DMS53 (cell line): ENCODE measurements at regions not wholly inside any gene's neighbourhood (a gene's known extent, or its start where the extent isn't known, plus 50 kb on each side); places are given as distances from the start of the nearest gene placed in this dataset.

Experiments used
- DNase-seq: peaks from one replicate; lab custom pipeline; 2025; lab: John Stamatoyannopoulos, UW

DNA sequence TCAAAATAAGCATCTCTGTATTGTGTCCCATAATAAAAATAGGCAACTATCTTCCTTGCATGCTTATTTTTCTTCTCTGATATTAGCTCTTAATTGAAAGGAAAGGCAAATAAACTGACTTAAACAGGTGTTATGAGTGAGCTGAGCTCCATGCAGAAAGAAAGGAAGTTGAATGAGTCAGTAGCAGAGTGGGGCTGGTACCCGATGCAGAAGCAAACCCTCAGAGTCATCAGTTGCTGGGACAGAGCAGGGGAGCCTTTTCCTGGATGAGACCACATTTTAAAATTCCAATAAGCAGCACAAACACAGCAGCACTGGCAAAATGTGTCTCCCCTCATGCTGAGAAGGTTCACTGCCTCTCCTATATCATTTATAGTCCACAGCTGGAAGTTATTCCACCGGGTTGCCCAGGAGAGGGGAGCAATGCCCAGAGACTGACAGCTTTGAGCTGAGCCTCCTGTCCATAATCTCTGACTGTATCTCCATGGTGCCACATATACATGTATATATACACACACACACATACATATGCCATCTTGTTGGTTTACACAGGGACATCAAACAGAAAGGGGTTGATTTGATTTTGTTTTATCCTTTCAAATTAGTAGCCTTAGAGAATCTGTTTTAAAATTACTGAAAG, 274.3 kb upstream of the PPARGC1A start:
- DNase-seq = peak; percentile 31

GRCh38 chr4:24163314-24163713, 273.5 kb upstream of the PPARGC1A start:
- DNase-seq = no peak

- peak; percentile 36 for DNase-seq
Measured at GRCh38 chr4:24160358-24160757, 270.5 kb upstream of the PPARGC1A start.

DNA sequence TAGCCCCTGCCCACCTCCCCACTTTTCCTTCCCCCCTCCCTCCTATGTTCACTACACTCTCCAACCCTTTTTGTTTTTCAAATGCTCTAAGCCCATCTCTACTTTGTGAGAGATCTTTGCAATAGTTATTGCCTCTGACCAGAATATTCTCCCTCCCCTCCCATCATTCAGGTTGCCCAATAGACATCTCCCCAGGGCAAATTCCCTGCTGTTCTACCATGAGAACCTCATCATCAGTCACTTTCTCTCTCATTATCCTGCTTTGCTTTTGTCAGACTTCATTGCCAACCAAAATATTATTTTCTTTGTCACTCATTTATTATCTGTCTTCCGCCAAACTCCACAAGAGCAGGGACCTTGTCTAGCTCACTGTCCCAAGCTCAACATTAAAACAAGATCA, 268.2 kb upstream of the PPARGC1A start:
- DNase-seq = no peak

DNA sequence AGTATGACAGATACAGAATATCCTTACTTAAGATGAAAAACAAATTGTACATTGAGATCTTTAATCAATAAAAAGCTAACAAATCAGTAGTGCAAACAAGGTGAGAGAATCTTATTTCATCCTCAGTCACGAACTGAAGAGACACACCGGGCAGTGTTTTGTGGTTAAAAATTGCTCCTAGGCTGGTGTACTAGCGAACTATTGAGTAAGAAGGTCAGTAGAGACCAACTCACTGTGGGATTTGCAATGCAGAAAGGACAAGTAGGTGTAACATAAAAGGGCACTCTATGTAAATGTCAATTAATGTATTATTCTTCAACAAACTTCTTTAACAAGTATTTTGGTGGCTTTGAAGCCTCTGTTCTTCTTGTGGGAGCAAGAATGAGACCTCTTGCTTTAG, 260.2 kb upstream of the PPARGC1A start:
- no peak for DNase-seq

- DNase-seq = no peak
Measured at GRCh38 chr4:24146127-24146526, 256.3 kb upstream of the PPARGC1A start.

DNA sequence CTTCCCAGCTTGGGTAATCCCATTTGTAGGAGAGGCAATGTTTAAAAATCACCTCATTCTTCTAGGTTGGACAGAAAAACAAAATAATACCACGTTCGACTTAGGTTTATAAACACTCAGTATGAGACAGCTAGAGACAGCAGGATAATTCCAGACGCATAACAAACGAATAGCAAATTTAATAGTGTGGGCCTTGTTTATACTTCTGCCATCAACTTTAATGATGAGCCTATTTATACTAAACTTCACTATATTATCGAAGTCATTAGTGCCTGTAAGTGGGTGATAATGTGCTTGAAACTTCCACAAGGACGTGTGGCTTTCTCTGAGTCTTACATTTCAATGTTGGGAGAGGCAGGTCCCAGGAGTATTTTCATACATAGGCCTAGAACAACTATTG, 255.7 kb upstream of the PPARGC1A start:
- no peak for DNase-seq

DNA sequence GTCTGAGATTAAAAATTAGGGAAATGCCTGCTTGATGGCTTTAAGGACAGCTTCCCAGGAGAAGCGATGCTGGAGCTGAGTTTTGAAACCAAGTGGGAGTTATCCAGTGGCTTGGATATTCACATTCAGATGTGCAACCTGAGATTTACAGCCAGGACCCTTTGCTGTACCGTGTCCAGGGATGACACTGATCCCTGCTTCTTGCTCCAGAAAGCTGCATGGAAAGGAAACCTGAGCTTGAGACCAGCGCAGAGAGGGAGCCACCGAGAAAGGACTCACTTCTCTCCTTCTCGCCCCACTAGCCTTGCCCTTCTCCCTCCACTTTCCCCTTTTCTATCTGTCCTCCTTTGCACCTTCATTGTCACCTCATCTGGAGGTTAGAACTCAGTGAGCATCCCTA, 254.5 kb upstream of the PPARGC1A start:
- DNase-seq = no peak

- DNase-seq = no peak
Measured at GRCh38 chr4:24143741-24144140, 253.9 kb upstream of the PPARGC1A start.

GRCh38 chr4:24141836-24142235, 252.0 kb upstream of the PPARGC1A start:
- DNase-seq = no peak

- DNase-seq = no peak
Measured at GRCh38 chr4:24140892-24141291, 251.0 kb upstream of the PPARGC1A start.

DNA sequence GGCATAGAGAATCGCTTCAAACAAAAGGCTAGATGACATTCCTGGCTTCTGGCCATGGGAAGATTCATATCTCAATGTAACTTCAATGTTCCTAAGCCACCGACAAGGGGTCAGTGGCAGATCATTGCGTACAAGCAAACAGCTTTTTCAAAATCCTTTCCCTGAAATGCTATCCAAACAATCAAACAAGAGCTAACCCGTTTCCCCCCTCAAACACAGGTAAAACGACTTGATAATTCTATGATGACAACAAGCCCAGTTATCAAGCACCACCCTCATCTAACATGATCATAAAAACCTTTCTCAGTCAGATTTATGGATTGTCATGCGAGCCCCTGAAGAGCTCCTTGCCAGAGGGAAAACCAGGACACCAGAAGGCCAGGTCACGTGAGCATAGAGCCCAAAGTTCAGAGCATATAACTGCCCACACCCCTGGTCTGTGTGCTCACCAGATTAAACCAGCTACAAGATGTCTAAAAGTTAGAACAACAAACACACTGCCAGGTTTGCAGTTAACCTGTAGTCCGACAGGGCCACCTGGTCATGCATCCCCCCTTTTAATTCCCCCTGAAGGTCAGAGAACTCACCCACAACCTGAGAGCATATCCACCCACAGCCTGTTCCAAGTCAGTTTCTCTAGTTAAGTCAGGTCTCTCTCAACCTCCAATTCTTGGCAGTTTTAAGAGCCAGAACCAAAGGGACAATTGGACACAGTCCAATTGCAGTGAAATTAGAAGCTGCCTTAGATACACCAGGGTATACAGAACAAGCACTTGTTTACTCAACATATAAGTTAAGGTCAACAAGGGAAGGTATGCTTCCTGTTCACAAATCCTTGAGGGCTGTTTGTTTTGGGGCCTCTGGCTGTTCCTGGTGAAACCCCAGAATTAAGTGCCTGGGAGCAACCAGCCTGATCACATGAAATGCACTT, 248.1 kb upstream of the PPARGC1A start:
- peak; percentile 73 for DNase-seq

- DNase-seq = no peak
Measured at GRCh38 chr4:24131954-24132673, 242.3 kb upstream of the PPARGC1A start.

DNA sequence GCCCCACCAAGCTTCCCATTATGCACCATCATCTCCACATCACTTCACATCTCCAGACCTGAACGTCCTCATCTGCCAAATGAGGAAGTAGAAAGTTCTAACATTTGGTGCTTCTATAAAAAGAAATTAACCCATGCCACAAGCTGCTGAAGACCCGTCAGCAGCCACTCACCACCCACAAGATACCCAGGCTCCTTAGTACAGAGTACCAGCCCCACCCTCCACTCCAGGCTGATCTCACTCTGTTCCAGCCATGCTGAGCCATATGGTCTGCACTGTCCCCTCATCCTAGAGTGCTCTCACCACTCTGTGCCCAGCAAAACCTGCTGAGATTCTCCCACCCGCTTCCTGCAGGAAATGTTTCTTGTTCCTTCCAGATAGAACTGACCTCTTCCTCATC, 240.8 kb upstream of the PPARGC1A start:
- no peak for DNase-seq

DNA sequence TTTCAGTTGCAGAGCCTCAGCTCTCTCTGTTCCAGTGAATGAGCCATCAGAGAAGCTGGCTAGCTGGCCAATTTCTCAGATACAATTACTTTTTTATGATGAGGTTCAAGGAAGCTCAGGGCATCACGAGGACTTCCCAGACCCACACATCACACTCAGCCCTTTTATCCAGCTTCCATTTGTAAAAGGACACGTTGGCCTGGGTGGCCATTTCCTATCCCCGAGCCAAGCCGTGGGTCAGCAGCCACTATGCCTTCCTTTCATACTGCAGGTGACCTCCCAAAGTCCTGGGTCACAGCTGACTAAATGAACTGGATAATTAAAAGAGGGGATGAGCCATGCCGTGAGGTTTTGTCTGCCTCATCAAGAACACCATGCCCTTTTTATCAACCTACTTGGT, 236.9 kb upstream of the PPARGC1A start:
- DNase-seq = no peak

DNA sequence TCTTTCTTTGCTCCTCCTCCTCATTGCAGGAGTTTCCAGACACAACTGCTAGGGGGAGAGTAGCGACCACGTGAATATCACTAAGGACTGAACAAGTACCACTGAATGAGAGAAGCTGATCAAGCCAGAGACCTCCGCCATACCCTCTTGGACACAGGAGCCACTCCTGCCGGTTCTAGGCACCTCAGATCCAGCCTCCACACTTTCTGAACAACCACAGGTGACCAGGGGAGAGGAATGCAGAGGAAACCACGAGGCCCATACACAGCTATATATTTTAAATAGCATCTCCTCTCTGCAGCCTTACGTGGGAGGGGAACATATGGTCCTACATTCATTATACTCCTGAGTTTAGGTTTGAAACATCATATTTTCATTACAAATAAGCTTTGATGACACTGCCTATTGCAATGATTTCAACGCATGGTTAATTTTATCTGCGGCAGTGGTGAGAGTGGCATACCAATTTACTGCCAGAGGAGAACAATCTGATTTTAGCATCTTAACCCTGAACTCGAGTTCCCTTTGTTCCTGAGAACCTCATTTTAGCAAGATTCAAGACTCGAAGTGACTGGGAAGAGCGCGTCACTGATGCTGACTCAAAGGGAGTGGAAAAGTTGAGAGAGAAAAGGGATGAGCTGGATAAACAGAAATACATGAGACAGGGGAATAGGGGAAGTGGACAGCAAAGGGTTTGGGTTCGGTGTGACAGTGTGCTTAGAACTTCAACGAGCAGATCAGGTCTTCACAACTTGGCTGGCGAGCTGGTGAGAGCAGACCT, 231.7 kb upstream of the PPARGC1A start:
- no peak for DNase-seq

- DNase-seq = no peak
Measured at GRCh38 chr4:24117975-24118374, 228.1 kb upstream of the PPARGC1A start.

DNA sequence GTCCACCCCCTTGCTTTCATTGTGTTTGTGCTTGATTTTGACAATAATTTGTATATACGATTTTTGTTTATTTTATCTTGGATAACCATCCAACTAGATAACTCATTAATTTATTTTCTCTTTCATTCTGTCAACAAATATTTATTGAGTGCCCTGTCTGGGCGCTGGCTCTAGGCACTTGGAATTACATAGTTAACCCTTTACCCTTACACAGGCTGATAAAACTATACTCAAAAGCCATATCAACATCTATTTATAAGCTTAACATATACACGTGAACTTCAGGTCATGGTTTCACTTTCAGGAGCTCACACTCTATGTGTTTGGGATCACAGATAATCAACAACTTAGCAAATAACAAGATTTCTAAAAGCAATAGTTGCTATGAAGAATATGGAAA, 226.3 kb upstream of the PPARGC1A start:
- DNase-seq = no peak

DNA sequence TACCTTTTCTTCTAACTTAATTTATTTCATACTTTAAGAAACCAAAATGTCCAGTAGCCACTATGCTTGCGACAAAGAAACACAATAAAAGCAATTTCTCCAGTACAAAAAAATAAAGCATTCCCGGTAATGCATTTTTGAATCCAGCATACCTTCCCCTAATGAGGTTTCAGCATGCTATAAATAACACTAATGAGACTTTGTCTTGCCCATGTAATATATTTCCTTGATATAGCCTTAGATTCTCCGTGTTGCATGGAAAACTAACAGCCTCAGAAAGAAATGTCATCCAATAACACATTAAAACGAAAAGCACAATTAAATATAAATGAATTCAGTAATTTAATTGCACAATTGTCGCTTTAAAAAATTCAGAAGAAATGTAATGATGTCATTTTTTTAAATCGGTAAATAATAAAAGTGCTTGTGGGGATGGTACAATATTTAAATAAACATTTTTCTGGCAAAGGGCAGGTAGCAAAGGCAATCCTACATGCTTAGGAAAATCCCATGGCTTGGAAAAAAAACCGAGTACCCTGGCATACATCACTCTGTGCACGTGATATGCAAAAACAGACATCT, 225.2 kb upstream of the PPARGC1A start:
- no peak for DNase-seq

- no peak for DNase-seq
Measured at GRCh38 chr4:24114444-24114843, 224.6 kb upstream of the PPARGC1A start.

GRCh38 chr4:24112466-24112865, 222.6 kb upstream of the PPARGC1A start:
- DNase-seq = no peak

DNA sequence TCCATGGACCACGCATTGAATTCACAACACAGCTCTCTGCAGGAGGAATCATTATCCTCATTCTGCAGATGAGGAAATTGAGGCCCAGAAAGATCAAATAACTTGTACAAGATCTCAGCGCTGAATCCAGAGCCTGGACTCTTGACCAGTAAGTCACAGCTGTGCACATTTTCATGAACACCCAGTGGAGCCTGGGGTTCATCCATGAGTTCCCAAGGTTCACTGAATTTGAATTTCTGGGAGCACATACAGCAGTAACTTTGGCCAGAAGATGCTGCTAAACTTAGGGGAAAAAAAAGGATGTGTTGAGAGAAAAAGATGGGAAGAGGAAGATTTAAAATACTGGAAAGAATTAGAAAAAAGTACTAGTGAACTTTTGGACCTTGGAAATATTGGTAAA, 218.7 kb upstream of the PPARGC1A start:
- no peak for DNase-seq
